H9 (cell line): ENCODE measurements at regions not wholly inside any gene's neighbourhood (a gene's known extent, or its start where the extent isn't known, plus 50 kb on each side); places are given as distances from the start of the nearest gene placed in this dataset.

Experiments
- DNase-seq: peaks from one replicate; pipeline ENCODE4 v3.0.0-alpha.2; 2017
- H2AFZ ChIP-seq: one replicate; pipeline ENCODE4 v1.6.1; 2013; ENCODE audit warnings: mild to moderate bottlenecking, low read length, control low read depth, moderate library complexity
- H2AK5ac ChIP-seq: 2 replicates; pipeline ENCODE4 v1.6.1; 2013; ENCODE audit warnings: low read length, control low read depth, mixed read lengths; ENCODE audit not compliant: insufficient read length
- H2BK120ac ChIP-seq: one replicate; pipeline ENCODE4 v1.6.1; 2013; ENCODE audit warnings: low read depth, mild to moderate bottlenecking, low read length, control low read depth, inconsistent platforms; ENCODE audit not compliant: poor library complexity, severe bottlenecking
- H2BK12ac ChIP-seq: 2 replicates; pipeline ENCODE4 v1.6.1; 2013; ENCODE audit warnings: low read length, control low read depth, mixed read lengths, low read depth; ENCODE audit not compliant: insufficient read length
- H2BK15ac ChIP-seq: 2 replicates; pipeline ENCODE4 v1.6.1; 2013; ENCODE audit warnings: low read depth, low read length, control low read depth
- H2BK20ac ChIP-seq: one replicate; pipeline ENCODE4 v1.6.1; 2013; ENCODE audit warnings: low read depth, mild to moderate bottlenecking, low read length, control low read depth, inconsistent platforms; ENCODE audit not compliant: poor library complexity, severe bottlenecking
- H2BK5ac ChIP-seq: 2 replicates; pipeline ENCODE4 v1.6.1; 2013; ENCODE audit warnings: low read length, control low read depth, mixed read lengths; ENCODE audit not compliant: insufficient read length
- H3K14ac ChIP-seq: 2 replicates; pipeline ENCODE4 v1.6.1; 2013; ENCODE audit warnings: low read length, control low read depth; ENCODE audit not compliant: insufficient read depth
- H3K18ac ChIP-seq: 2 replicates; pipeline ENCODE4 v1.6.1; 2013; ENCODE audit warnings: low read depth, mild to moderate bottlenecking, mixed read lengths, low read length, control low read depth; ENCODE audit not compliant: insufficient read length
- H3K23ac ChIP-seq: 2 replicates; pipeline ENCODE4 v1.6.1; 2013; ENCODE audit warnings: low read length, control low read depth, mixed read lengths, low read depth; ENCODE audit not compliant: insufficient read length
- H3K23me2 ChIP-seq: 2 replicates; pipeline ENCODE4 v1.6.1; 2013; ENCODE audit warnings: low read depth, mild to moderate bottlenecking, mixed read lengths, low read length, control low read depth; ENCODE audit not compliant: insufficient read length, poor library complexity, severe bottlenecking
- H3K27ac ChIP-seq: 2 replicates; pipeline ENCODE4 v1.5.1; 2013; ENCODE audit warnings: low read length, control low read depth, mixed read lengths, low read depth; ENCODE audit not compliant: insufficient read length
- H3K27me3 ChIP-seq: 2 replicates; pipeline ENCODE4 v1.6.1; 2013; ENCODE audit warnings: low read length, control low read depth, inconsistent platforms; ENCODE audit not compliant: insufficient read depth
- H3K4ac ChIP-seq: 2 replicates; pipeline ENCODE4 v1.6.1; 2013; ENCODE audit warnings: low read depth, mild to moderate bottlenecking, control low read depth, inconsistent platforms, low read length, moderate library complexity
- H3K4me1 ChIP-seq: 2 replicates; pipeline ENCODE4 v1.6.1; 2013; ENCODE audit warnings: low read length, control low read depth, inconsistent platforms; ENCODE audit not compliant: insufficient read depth
- H3K4me2 ChIP-seq: 2 replicates; pipeline ENCODE4 v1.6.1; 2013; ENCODE audit warnings: low read length, control low read depth, mixed read lengths; ENCODE audit not compliant: insufficient read length, insufficient read depth
- H3K56ac ChIP-seq: 2 replicates; pipeline ENCODE4 v1.6.1; 2013; ENCODE audit warnings: low read depth, mild to moderate bottlenecking, mixed read lengths, low read length, control low read depth; ENCODE audit not compliant: insufficient read length
- H3K79me1 ChIP-seq: 2 replicates; pipeline ENCODE4 v1.6.1; 2013; ENCODE audit warnings: low read depth, mild to moderate bottlenecking, moderate library complexity, low read length, control low read depth, inconsistent platforms; ENCODE audit not compliant: insufficient read depth, poor library complexity, severe bottlenecking
- H3K79me2 ChIP-seq: 2 replicates; pipeline ENCODE4 v1.6.1; 2013; ENCODE audit warnings: low read length, control low read depth, inconsistent platforms; ENCODE audit not compliant: insufficient read depth
- H3K9ac ChIP-seq: 2 replicates; pipeline ENCODE4 v1.6.1; 2013; ENCODE audit warnings: low read length, control low read depth, mixed read lengths; ENCODE audit not compliant: insufficient read length; ENCODE audit errors: extremely low read depth
- H3K9me3 ChIP-seq: one replicate; pipeline ENCODE4 v1.6.1; 2013; ENCODE audit warnings: low read depth, low read length, inconsistent platforms; ENCODE audit not compliant: control insufficient read depth
- H3T11ph ChIP-seq: one replicate; pipeline ENCODE4 v1.6.1; 2013; ENCODE audit warnings: mild to moderate bottlenecking, low read length, control low read depth, inconsistent platforms
- H4K20me1 ChIP-seq: one replicate; pipeline ENCODE4 v1.6.1; 2013; ENCODE audit not compliant: control insufficient read depth, insufficient read length, insufficient read depth
- H4K5ac ChIP-seq: 2 replicates; pipeline ENCODE4 v1.6.1; 2013; ENCODE audit warnings: low read depth, mild to moderate bottlenecking, mixed read lengths, low read length, control low read depth; ENCODE audit not compliant: insufficient read length
- H4K8ac ChIP-seq: replicated peaks from 2 replicates; pipeline ENCODE4 v1.6.1; 2013; ENCODE audit warnings: low read length, control low read depth, mixed read lengths, low read depth; ENCODE audit not compliant: insufficient read length
- H4K91ac ChIP-seq: 2 replicates; pipeline ENCODE4 v1.6.1; 2013; ENCODE audit warnings: low read depth, mild to moderate bottlenecking, moderate library complexity, mixed read lengths, low read length, control low read depth; ENCODE audit not compliant: insufficient read length
- H3K27ac Mint-ChIP-seq, 3 experiments: 2 replicates in 2 of 3; 3 replicates in 1 of 3; pipeline ENCODE4 v1.8.0; 2020 to 2021; ENCODE audit warnings: mixed read lengths in 3 of 3, mild to moderate bottlenecking in 1 of 3, moderate library complexity in 1 of 3
- H3K27me3 Mint-ChIP-seq: 2 replicates; pipeline ENCODE4 v1.8.0; 2021; ENCODE audit warnings: low read depth, mild to moderate bottlenecking, moderate library complexity, mixed read lengths
- H3K36me3 Mint-ChIP-seq, 3 experiments: 2 replicates in 2 of 3; 3 replicates in 1 of 3; pipeline ENCODE4 v1.8.0; 2020 to 2021; ENCODE audit warnings: low read depth in 3 of 3, mixed read lengths in 3 of 3; ENCODE audit not compliant: insufficient read depth in 1 of 3
- H3K4me1 Mint-ChIP-seq, 2 experiments: 2 replicates each; pipeline ENCODE4 v1.8.0; 2020; ENCODE audit warnings: mixed read lengths in 2 of 2
- H3K4me3 Mint-ChIP-seq, 2 experiments: 2 replicates in 1 of 2; 3 replicates in 1 of 2; pipeline ENCODE4 v1.8.0; 2020 to 2021; ENCODE audit warnings: mild to moderate bottlenecking in 2 of 2, mixed read lengths in 2 of 2, moderate library complexity in 1 of 2
- H3K9me3 Mint-ChIP-seq, 2 experiments: 2 replicates in 1 of 2; 3 replicates in 1 of 2; pipeline ENCODE4 v1.8.0; 2020; ENCODE audit warnings: mild to moderate bottlenecking in 2 of 2, mixed read lengths in 2 of 2, moderate library complexity in 1 of 2
- WGBS: extraction: QIAGEN DNeasy Blood & Tissue Kit; methylation state at CpG from one replicate; pipeline ENCODE4 v1.1.7; 2013; ENCODE audit warnings: missing lambda C conversion rate, low lambda C conversion rate, mixed read lengths; ENCODE audit not compliant: insufficient read length; ENCODE audit errors: extremely low coverage; 5-methylcytosine and 5-hydroxymethylcytosine counted together
- TF ChIP-seq, protein P1 (sequence below): fragments of 200-600 bp; sonication (generic); conservative IDR thresholded peaks from 3 replicates; pipeline ENCODE4 v1.8.0; 2021; ENCODE audit warnings: antibody characterized with exemption, mild to moderate bottlenecking

DNA sequence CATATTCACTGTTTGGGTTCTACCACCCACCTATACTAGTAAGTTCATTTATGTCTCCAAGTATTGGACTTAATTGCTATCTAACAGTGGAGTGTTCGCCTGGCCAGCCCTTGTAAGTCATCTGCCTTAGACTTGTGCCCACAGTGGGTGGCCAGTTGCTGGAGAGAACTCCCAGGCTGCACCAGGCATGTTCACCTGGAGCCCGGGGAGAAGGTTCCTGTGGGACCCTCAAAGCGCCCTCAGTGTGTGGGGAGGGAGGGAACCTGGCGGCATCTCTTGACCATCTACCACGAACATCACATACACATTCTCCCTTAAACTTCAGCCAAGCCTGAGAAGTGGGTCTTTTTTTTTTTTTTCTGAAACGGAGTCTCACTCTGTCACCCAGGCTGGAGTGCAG is 138.1 kb downstream of the CPZ start:
- H3K23ac ChIP-seq, result no peak overlapping the region
- DNase-seq, result no peak
- no peak overlapping the region for H2AFZ ChIP-seq
- H3K4me3 Mint-ChIP-seq, result no peak overlapping the region
- H4K91ac ChIP-seq, result no peak overlapping the region
- no CpG with 5 or more reads among the region's 6 CpGs for WGBS
- no peaks in the 10 kb centered on the region for H3K23me2 ChIP-seq
- no peak overlapping the region for H2BK15ac ChIP-seq
- no peak overlapping the region for H4K5ac ChIP-seq
- 0 out of 4 replicates have a peak, but pooled peaks cover 0 to 2% of the 10 kb centered on the region in 2 experiments for H3K4me1 Mint-ChIP-seq
- no peak overlapping the region for H3K14ac ChIP-seq
- no peak overlapping the region for H3K56ac ChIP-seq
- no peak overlapping the region for H2AK5ac ChIP-seq
- no peak overlapping the region for H4K8ac ChIP-seq
- no peaks in the 10 kb centered on the region for H3K79me2 ChIP-seq
- H3K4ac ChIP-seq, result no peak overlapping the region
- TF ChIP-seq, protein P1, sequence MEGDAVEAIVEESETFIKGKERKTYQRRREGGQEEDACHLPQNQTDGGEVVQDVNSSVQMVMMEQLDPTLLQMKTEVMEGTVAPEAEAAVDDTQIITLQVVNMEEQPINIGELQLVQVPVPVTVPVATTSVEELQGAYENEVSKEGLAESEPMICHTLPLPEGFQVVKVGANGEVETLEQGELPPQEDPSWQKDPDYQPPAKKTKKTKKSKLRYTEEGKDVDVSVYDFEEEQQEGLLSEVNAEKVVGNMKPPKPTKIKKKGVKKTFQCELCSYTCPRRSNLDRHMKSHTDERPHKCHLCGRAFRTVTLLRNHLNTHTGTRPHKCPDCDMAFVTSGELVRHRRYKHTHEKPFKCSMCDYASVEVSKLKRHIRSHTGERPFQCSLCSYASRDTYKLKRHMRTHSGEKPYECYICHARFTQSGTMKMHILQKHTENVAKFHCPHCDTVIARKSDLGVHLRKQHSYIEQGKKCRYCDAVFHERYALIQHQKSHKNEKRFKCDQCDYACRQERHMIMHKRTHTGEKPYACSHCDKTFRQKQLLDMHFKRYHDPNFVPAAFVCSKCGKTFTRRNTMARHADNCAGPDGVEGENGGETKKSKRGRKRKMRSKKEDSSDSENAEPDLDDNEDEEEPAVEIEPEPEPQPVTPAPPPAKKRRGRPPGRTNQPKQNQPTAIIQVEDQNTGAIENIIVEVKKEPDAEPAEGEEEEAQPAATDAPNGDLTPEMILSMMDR, result no peak
- H3K4me1 ChIP-seq, result no peaks in the 10 kb centered on the region
- H3K36me3 Mint-ChIP-seq, result peaks cover 0 to 13% (median 2%) of the 10 kb centered on the region in 3 experiments; a peak in 4 of 7 replicates
- no peak overlapping the region for H2BK20ac ChIP-seq
- H3K27me3 ChIP-seq, result no peaks in the 10 kb centered on the region
- H3K27me3 Mint-ChIP-seq, result no peaks in the 10 kb centered on the region; the same call in none of the 2 replicates
- no peak overlapping the region for H3T11ph ChIP-seq
- H3K27ac Mint-ChIP-seq, result no peak overlapping the region
- no peak overlapping the region for H2BK12ac ChIP-seq
- H3K9me3 ChIP-seq, result no peaks in the 10 kb centered on the region
- no peaks in the 10 kb centered on the region for H4K20me1 ChIP-seq
- H2BK120ac ChIP-seq, result no peak overlapping the region
- H3K9ac ChIP-seq, result no peak overlapping the region
- H3K4me2 ChIP-seq, result no peak overlapping the region
- no peaks in the 10 kb centered on the region for H3K79me1 ChIP-seq
- H3K18ac ChIP-seq, result no peak overlapping the region
- peaks cover 18 to 24% of the 10 kb centered on the region in 2 experiments for H3K9me3 Mint-ChIP-seq
- no peak overlapping the region for H2BK5ac ChIP-seq
- no peak overlapping the region for H3K27ac ChIP-seq
